GM18909 (cell line): ENCODE measurements at regions not wholly inside any gene's neighbourhood (a gene's known extent, or its start where the extent isn't known, plus 50 kb on each side); places are given as distances from the start of the nearest gene placed in this dataset.

Experiments used
- ATAC-seq: cut with Tn5 transposase; IDR thresholded peaks from one replicate; pipeline ENCODE4 v1.9.1; 2021; ENCODE audit warnings: mild to moderate bottlenecking; ENCODE audit not compliant: unreplicated experiment, poor library complexity

- no peak for ATAC-seq
Measured at GRCh38 chr9:32837551-32838058, 54.3 kb downstream of the TMEM215 start.

- peak; percentile 80 for ATAC-seq
Measured at GRCh38 chr9:32839013-32839885, 55.9 kb downstream of the TMEM215 start.

GRCh38 chr9:32841314-32841713 is 58.0 kb downstream of the TMEM215 start:
- ATAC-seq: no peak

GRCh38 chr9:32843295-32843694 is 60.0 kb downstream of the TMEM215 start:
- ATAC-seq: no peak

DNA sequence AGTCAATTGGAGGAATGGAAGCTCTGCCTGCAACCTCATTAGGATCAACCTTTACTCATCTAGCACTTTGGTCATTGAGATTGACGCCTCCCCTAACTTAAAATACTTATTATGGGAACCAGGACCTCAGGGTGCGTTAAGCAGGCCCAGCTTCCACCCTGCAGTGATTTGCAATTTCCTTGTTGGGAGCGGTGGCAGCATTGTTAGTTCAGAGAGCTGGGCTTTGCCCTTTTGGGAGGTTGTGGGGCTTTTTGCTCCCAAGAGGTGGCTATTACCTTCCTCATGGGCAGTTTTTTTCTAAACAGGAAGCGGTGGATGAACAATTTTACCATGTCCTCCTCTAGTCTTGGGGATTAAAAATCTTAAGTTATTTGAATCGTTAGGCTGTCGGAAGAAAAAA is 60.9 kb downstream of the TMEM215 start:
- ATAC-seq: no peak

DNA sequence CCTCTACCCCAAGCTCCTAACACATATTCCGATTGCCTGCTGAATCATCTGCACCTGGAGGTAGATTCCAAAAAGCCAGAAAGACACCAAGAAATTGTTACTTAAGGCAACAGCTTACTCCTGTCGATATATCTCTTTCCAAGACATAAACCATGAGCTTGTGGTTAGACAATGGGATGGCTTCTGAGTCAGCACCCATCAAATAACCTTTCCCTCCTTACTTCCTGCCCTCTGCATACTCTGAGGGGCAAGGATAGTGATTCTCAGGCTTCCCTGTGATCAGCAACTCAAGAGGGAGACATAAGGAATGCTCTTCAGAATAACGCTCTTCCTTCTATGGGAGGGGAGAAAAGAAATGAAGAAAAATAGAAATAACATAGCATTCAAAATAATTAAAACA is 70.9 kb downstream of the TMEM215 start:
- ATAC-seq: no peak

- no peak for ATAC-seq
Measured at GRCh38 chr9:32855752-32856151, 72.4 kb downstream of the TMEM215 start.

DNA sequence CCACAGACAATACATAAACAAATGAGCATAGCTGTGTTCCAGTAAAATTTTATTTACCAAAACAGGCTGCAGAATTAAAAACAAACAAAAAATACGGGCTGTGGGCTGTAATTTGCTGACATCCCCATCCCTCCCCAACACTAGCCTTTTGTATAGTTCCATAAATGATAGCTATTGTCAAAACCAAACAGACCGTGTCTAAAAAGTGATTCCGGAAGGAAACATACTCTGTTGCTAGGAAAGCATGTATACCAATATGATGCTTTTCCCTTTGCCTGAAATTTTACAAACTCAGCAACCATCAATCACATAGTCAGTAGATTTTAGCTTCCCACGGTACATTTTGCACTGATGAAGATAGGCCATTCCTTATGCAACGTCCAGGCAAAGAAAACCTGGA is 80.0 kb downstream of the TMEM215 start:
- ATAC-seq: no peak

DNA sequence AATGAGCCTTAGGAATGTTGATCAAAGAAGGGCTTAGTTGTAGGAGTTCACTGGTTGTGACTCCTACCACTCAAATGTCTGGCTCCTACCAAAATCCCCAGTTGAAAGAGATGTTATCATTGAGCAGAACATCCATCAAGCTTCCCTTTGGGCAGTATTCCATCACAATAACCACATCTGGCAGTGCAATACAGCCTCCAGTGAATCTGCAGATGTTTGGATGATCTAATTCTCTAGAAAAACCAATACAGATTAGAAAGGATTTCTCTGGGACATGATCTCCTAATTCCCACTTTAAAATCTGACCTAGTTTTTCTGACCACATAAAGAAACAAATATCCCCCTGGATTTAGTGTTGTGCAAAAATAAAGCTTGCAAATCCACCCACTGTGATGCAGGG is 81.6 kb downstream of the TMEM215 start:
- no peak for ATAC-seq

DNA sequence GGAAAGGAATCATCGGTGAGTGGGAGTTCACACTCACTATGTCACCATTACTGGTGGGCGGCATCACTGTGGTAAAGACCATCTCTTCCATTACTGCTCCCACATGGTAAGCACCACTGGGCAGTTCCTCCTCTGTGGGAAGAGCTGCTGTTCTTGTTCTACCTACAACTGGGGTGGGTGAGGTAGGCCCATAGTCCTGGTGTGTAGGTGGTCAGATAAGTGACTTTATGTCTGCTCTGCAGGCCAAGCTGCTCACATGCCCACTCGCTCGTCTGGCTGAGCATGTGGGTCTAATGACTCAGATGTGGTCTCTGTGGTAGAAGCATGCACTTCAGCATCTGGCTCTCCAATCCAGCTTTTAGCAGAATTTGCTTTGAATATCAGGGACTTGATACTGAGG is 82.9 kb downstream of the TMEM215 start:
- no peak for ATAC-seq

DNA sequence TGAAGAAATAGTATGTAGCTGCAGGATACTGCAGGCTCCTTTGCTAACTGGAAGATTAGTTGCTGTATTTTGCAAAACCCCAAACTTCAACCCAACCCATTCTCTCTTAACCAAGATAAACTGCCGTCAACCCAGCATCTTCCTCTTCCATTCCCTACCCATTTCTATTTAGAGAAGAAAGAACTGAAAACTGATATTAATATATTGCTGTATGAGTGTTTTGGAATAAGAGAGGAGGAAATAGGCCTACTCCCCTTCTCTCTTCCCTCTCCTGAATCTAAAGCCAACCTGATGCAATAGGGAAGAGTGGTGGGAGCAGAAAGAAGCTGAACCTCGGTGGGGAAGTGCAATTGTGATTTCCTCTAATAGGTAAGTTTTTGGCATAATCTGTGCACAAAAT is 83.7 kb downstream of the TMEM215 start:
- ATAC-seq: no peak

DNA sequence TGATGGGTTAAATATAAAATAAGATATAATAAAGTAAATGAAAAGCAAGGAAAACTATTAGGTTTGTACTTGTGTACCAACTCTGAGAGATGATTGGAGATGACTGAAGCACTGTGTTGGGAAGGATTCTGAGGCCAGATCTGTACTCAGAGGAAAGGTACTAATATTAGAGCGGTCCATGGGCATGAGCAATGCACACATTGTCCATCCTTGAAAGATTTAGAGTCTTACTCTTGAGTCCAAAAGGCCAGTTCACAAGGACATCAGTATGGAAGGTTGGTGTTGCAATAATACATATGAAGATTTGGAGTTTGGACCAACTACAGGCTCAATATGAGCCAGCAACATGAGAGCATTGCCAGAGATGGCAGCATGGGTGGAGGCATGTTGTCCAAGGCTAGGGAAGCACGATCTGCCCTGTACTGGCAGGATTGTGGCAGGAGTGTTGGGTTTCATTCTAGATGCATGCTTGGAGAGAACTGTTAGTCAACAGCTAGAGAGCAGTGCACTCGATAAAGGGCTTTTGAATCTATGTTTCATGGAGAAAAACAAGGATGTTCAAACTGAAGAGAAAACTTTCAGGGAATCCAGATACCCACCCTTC is 84.4 kb downstream of the TMEM215 start:
- ATAC-seq: no peak

- no peak for ATAC-seq
Measured at GRCh38 chr9:32869404-32869803, 86.1 kb downstream of the TMEM215 start.

- no peak for ATAC-seq
Measured at GRCh38 chr9:32873131-32873530, 89.8 kb downstream of the TMEM215 start.

DNA sequence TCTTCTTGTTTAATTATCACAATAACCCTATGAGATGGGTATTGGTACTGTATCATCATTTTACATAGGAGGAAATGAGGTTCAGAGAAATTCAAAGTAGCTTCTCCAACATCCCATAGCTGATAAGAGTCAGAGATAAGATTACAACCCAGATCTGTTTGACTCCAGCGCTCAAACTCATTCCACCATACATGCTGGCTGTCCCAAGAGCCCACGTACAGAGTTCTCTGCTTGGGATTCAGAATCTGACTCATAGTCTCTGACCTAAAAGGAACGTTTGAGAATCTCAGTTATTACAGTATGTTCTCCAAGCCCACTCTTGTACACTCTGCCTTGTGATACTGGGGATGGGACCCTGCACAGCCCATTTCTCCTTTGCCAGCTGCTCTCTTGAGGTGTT is 90.2 kb downstream of the TMEM215 start:
- no peak for ATAC-seq

- no peak for ATAC-seq
Measured at GRCh38 chr9:32875242-32875641, 91.9 kb downstream of the TMEM215 start.

GRCh38 chr9:32875748-32876147 is 92.4 kb downstream of the TMEM215 start:
- no peak for ATAC-seq

DNA sequence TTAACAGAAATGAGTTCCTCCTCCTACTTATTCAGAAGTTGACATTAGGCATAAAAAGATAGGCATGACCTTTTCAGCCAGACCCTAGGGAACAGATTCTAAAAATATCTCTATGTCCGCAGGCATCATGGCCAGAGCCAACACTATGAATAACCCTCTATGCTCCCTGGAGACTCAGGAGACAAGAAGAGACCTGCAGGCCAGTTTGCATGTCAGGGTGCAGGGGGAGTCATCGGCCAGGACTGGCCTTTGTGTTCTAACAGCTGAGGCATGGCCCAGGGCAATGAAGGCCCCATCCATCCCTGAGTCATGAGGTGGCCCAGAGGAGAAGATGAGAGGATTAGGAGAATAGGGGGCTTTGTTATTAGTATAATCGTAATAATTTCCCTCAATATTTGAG is 93.8 kb downstream of the TMEM215 start:
- no peak for ATAC-seq

DNA sequence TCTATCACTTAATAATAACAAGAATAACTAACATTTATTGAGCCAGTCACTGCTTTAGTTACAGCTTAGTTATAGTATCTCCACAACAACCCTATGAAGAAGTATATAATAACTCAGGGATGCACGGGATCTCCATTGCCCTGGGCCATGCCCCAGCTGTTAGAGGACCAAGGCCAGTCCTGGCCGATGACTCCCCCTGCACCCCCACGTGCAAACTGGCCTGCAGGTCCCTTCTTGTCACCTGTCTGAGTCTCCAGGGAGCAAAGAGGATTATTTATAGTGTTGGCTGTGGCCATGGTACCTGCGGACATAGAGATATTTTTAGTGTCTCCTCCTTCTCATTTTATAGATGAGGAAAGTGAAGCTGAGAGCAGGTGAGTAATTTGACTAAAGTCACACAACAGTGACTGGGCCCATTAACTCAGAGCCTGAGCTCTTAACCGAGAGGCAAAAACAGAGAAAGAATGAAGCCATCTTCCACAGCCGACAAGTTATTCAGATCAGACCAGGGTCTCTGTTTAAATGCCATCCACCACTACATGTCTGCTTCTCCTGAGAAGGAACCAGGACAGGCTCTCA is 94.4 kb downstream of the TMEM215 start:
- no peak for ATAC-seq

- ATAC-seq: no peak
Measured at GRCh38 chr9:32879335-32879734, 96.0 kb downstream of the TMEM215 start.

DNA sequence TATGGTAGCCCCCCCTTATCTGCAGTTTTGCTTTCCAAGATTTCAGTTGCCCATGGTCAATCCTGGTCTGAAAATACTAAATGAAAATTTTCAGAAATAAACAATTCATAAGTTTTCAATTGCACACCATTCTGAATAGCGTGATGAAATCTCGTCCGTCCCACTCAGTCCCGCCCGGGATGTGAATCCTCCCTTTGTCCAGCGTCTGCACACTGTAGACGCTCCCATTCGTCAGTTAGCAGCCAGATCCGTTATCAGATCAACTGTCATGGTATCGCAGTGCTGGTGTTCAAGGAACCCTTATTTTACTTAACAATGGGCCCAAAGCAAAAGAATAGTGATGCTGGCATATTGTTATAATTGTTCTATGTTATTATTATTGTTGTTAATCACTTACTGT is 98.6 kb downstream of the TMEM215 start:
- ATAC-seq: no peak
